ENCODE measurements at regions not wholly inside any gene's neighbourhood (a gene's known extent, or its start where the extent isn't known, plus 50 kb on each side); places are given as distances from the start of the nearest gene placed in this dataset.

DNA sequence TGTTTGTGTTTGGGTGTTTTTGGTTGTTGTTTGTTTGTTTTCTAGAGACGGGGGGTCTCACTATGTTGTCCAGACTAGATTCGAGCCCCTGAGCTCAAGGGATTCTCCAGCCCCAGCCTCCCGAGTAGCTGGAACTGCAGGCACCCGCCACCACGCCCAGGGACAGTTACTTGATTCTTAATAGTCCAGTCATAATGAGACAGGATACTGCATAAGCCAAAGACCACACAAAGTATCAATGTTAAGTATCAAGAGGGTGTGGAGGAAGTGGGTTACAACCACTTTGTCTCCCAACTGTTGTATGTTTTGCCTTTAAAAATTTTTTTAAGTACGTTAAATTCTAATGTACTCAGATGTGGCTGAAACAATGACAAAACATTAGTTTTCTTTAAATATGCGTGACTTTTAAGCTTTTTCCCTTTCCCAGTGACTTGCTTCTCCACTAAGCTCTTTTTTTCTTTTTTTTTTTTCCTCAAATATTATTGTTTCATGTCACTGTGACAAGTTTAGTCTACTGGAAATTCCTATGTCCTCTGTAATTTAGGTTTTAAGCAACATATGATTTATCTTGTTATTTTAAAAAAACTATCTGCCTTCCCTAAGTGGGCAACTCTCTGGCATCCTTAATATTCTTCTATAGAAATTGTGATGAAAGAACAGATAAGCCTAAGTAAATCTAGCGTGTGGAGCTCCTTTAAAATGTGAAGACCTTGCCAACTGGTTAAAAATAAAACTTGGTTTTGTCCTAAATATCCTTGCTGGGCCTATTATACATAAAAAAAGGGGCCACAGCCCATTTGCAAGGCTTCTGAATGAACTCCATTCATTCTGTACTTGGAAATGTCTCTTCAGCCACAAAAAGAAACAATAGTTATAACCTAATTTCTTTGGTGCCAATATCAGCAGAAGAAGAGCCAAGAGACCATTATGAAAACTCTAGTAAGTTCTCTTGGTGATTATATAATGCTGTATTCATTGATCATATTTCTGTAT, 56.2 kb upstream of the DPH5 start:
- no peak for DNase-seq

DNA sequence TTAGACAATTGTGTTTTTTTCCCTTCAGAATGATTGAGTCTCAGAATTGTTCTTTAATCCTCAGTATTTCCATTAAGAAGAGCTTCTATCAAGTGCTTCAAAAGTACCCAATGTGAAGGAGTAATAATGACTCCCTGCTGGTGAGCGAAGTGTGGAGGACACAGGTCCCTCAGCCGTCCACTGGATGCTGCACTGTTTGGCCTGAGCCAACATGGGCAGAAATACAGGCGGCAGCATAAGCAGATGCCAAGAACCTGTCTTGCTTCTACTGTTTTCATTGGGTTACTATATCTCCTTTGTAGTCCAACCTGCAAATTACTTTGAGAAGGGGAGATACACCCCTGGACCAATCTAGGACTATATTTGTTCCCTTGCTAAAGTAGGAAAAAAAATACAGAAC, 55.3 kb upstream of the DPH5 start:
- no peak for DNase-seq

DNA sequence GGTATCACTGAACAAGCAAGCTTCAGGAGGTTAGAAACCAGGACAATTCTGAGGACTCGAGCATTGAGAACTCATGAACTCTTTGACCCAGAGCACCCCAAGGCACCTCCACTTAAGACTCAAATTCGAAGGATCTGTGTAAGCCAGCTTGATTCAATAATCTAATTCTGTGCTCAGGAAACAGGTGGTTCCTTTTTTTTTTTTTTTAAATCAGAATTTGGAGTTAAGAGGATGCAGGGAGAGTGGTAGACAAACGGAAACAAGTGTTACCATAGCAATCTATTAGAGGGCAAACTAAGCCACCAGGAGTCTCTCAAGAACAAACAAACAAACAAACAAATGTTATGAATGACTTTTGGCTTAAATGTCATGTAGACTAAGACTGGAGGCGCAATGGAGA, 53.8 kb upstream of the DPH5 start:
- no peak for DNase-seq

DNA sequence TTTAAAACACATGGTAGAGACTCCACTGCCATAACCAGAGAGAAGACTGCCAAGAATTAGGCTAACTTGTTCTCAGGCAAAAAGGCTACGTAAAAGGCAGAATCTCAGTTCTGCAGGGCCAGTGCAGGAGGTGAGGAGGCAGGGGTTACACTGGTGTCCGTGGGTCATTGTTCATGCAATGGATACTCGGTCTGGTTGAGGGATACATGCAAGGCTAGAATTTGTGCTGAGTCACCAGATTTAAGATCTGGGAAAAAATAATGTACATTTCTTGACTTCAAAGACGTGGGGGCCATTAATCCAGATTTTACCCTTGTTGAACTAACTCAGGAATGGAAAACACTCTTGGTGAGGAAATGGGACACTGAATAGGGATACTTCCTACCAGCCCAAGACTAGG, 52.3 kb upstream of the DPH5 start:
- no peak for DNase-seq

DNA sequence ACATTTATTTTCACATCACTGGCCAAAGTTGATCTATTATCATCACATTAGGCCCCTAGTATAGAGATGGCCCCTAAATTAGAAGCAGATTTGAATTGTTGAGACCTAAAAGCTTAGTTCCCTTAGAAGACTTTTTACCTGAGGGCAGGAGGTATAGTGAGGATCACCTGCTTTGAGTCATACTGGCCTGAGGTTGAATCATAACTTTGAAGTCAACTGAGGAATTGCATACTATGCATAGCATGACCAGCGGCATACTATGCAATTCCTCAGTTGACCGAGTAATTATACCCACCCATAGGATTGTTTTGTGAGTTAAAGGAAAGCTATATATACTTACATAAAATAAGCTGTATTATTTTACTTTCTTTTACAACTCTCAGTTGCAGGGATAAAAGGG, 50.3 kb upstream of the DPH5 start:
- DNase-seq, result no peak

All from suppressor macrophage (primary cell).